ENCODE measurements at regions not wholly inside any gene's neighbourhood (a gene's known extent, or its start where the extent isn't known, plus 50 kb on each side); places are given as distances from the start of the nearest gene placed in this dataset.

GRCh38 chr16:80084614-80085013 lies 456.2 kb upstream of the DYNLRB2 start:
- TF ChIP-seq EZH2 (IDR thresholded peaks at IDR 0.05): no peak
- TF ChIP-seq POLR2AphosphoS5 (IDR thresholded peaks at IDR 0.05; ENCODE audit: borderline replicate concordance, low read depth, low read length): no peak
- no peak for TF ChIP-seq FOXP2 (optimal IDR thresholded peaks at IDR 0.05; ENCODE audit: control extremely low read depth, extremely low read length, insufficient read depth)
